HUES64 (cell line): ENCODE measurements at regions not wholly inside any gene's neighbourhood (a gene's known extent, or its start where the extent isn't known, plus 50 kb on each side); places are given as distances from the start of the nearest gene placed in this dataset.

Experiments
- H3K27ac ChIP-seq: 2 replicates; pipeline ENCODE4 v1.7.0; 2013; ENCODE audit warnings: low read depth, low read length, inconsistent platforms
- H3K27me3 ChIP-seq: 2 replicates; pipeline ENCODE4 v1.6.1; 2013; ENCODE audit warnings: mild to moderate bottlenecking, low read length; ENCODE audit not compliant: insufficient read depth
- H3K36me3 ChIP-seq: 2 replicates; pipeline ENCODE4 v1.6.1; 2013; ENCODE audit warnings: mild to moderate bottlenecking, low read length; ENCODE audit not compliant: insufficient read depth
- H3K4me1 ChIP-seq: 2 replicates; pipeline ENCODE4 v1.6.1; 2013; ENCODE audit warnings: mild to moderate bottlenecking, low read length, moderate library complexity; ENCODE audit not compliant: insufficient read depth
- H3K4me3 ChIP-seq: 2 replicates; pipeline ENCODE4 v1.5.1; 2013; ENCODE audit warnings: mild to moderate bottlenecking, low read length, moderate library complexity
- H3K9ac ChIP-seq: 2 replicates; pipeline ENCODE4 v1.6.1; 2013; ENCODE audit warnings: mild to moderate bottlenecking, low read depth, low read length
- H3K9me3 ChIP-seq: 2 replicates; pipeline ENCODE4 v1.6.1; 2013; ENCODE audit warnings: low read depth, low read length; ENCODE audit not compliant: insufficient read depth
- WGBS: fragments of 150-250, 120-280 bp; methylation state at CpG from one replicate; pipeline ENCODE4 v1.1.7; 2013; ENCODE audit warnings: missing lambda C conversion rate; 5-methylcytosine and 5-hydroxymethylcytosine counted together

GRCh38 chr5:89707891-89708290 lies 701.7 kb downstream of the CETN3 start:
- H3K36me3 ChIP-seq, result no peaks in the 10 kb centered on the region
- no peak overlapping the region for H3K27ac ChIP-seq
- H3K9ac ChIP-seq, result no peak overlapping the region
- WGBS, result 93% methylated on average over 1 of the region's 2 CpGs
- H3K9me3 ChIP-seq, result no peaks in the 10 kb centered on the region
- H3K27me3 ChIP-seq, result no peaks in the 10 kb centered on the region
- H3K4me3 ChIP-seq, result no peak overlapping the region
- peaks cover 52% of the 10 kb centered on the region for H3K4me1 ChIP-seq

- Histone ChIP-seq H3K36me3 (no peaks in the 10 kb centered on the region), H3K9me3 (no peaks in the 10 kb centered on the region), H3K27ac (no peak overlapping the region), H3K4me1 (peaks cover 47% of the 10 kb centered on the region), H3K4me3 (no peak overlapping the region), H3K27me3 (no peaks in the 10 kb centered on the region), H3K9ac (no peak overlapping the region)
- whole genome bisulfite sequencing, result no CpG with 5 or more reads among the region's 1 CpG
Observed at GRCh38 chr5:89706731-89707130, 702.8 kb downstream of the CETN3 start.

- Histone ChIP-seq H3K9ac (peak overlapping the region; percentile 64), H3K4me1 (peaks cover 46% of the 10 kb centered on the region), H3K27me3 (no peaks in the 10 kb centered on the region), H3K4me3 (peak overlapping the region; percentile 14), H3K9me3 (no peaks in the 10 kb centered on the region), H3K27ac (peak overlapping the region; percentile 87), H3K36me3 (no peaks in the 10 kb centered on the region)
Observed at GRCh38 chr5:89703817-89704216, 705.7 kb downstream of the CETN3 start.

- Histone ChIP-seq H3K27ac (no peak overlapping the region), H3K9me3 (no peaks in the 10 kb centered on the region), H3K27me3 (no peaks in the 10 kb centered on the region), H3K9ac (no peak overlapping the region), H3K4me1 (peaks cover 24% of the 10 kb centered on the region), H3K4me3 (no peak overlapping the region), H3K36me3 (no peaks in the 10 kb centered on the region)
- 67% methylated on average over 2 of the region's 2 CpGs for WGBS
Observed at GRCh38 chr5:89698028-89698427, 711.5 kb downstream of the CETN3 start.

GRCh38 chr5:89697581-89697980 lies 712.0 kb downstream of the CETN3 start:
- Histone ChIP-seq H3K27ac (no peak overlapping the region), H3K4me1 (peaks cover 22% of the 10 kb centered on the region), H3K4me3 (no peak overlapping the region), H3K9me3 (no peaks in the 10 kb centered on the region), H3K36me3 (no peaks in the 10 kb centered on the region), H3K27me3 (no peaks in the 10 kb centered on the region), H3K9ac (no peak overlapping the region)
- WGBS, result 91% methylated on average over 1 of the region's 1 CpG

GRCh38 chr5:89695371-89695770 lies 714.2 kb downstream of the CETN3 start:
- Histone ChIP-seq H3K36me3 (no peaks in the 10 kb centered on the region), H3K4me1 (peaks cover 20% of the 10 kb centered on the region), H3K27me3 (no peaks in the 10 kb centered on the region), H3K9me3 (no peaks in the 10 kb centered on the region), H3K9ac (no peak overlapping the region), H3K27ac (no peak overlapping the region), H3K4me3 (no peak overlapping the region)
- 94% methylated on average over 1 of the region's 1 CpG for WGBS

- Histone ChIP-seq H3K4me3 (no peak overlapping the region), H3K4me1 (peaks cover 20% of the 10 kb centered on the region), H3K36me3 (no peaks in the 10 kb centered on the region), H3K9ac (no peak overlapping the region), H3K27ac (no peak overlapping the region), H3K9me3 (no peaks in the 10 kb centered on the region), H3K27me3 (no peaks in the 10 kb centered on the region)
- WGBS, result 98% methylated on average over 3 of the region's 3 CpGs
Observed at GRCh38 chr5:89694026-89694550, 715.5 kb downstream of the CETN3 start.

- 82% methylated on average over 1 of the region's 1 CpG for WGBS
- Histone ChIP-seq H3K27me3 (no peaks in the 10 kb centered on the region), H3K9ac (no peak overlapping the region), H3K36me3 (no peaks in the 10 kb centered on the region), H3K27ac (no peak overlapping the region), H3K9me3 (no peaks in the 10 kb centered on the region), H3K4me1 (peaks cover 7% of the 10 kb centered on the region; the same call in 1 of the 2 replicates), H3K4me3 (no peak overlapping the region)
Observed at GRCh38 chr5:89690331-89690730, 719.2 kb downstream of the CETN3 start.

- Histone ChIP-seq H3K27me3 (no peaks in the 10 kb centered on the region), H3K4me3 (no peak overlapping the region), H3K9me3 (no peaks in the 10 kb centered on the region), H3K36me3 (no peaks in the 10 kb centered on the region), H3K27ac (no peak overlapping the region), H3K9ac (no peak overlapping the region), H3K4me1 (no peaks in the 10 kb centered on the region)
- WGBS, result 82% methylated on average over 4 of the region's 4 CpGs
Observed at GRCh38 chr5:89686081-89686765, 723.3 kb downstream of the CETN3 start.

GRCh38 chr5:89676634-89677033 lies 732.9 kb downstream of the CETN3 start:
- H3K9ac ChIP-seq, result no peak overlapping the region
- H3K4me3 ChIP-seq, result no peak overlapping the region
- no peaks in the 10 kb centered on the region for H3K27me3 ChIP-seq
- 87% methylated on average over 2 of the region's 2 CpGs for WGBS
- H3K36me3 ChIP-seq, result no peaks in the 10 kb centered on the region
- H3K4me1 ChIP-seq, result peaks cover 19% of the 10 kb centered on the region; the same call in 1 of the 2 replicates
- no peaks in the 10 kb centered on the region for H3K9me3 ChIP-seq
- no peak overlapping the region for H3K27ac ChIP-seq

- no CpG with 5 or more reads among the region's 1 CpG for WGBS
- Histone ChIP-seq H3K36me3 (no peaks in the 10 kb centered on the region), H3K4me1 (peaks cover 19% of the 10 kb centered on the region; the same call in 1 of the 2 replicates), H3K27me3 (no peaks in the 10 kb centered on the region), H3K4me3 (no peak overlapping the region), H3K9ac (no peak overlapping the region), H3K9me3 (no peaks in the 10 kb centered on the region), H3K27ac (peak overlapping the region; percentile 62; the same call in 1 of the 2 replicates)
Observed at GRCh38 chr5:89673019-89673418, 736.5 kb downstream of the CETN3 start.
